Suppressor macrophage treated with lipopolysaccharide for 4 hours (primary cell): ENCODE measurements at regions not wholly inside any gene's neighbourhood (a gene's known extent, or its start where the extent isn't known, plus 50 kb on each side); places are given as distances from the start of the nearest gene placed in this dataset.

Source experiments
- DNase-seq: peaks from one replicate; pipeline ENCODE4 v3.0.0-alpha.2; 2020

GRCh38 chr1:218728898-218729565 is 383.9 kb downstream of the TGFB2 start:
- no peak for DNase-seq

- no peak for DNase-seq
Observed at GRCh38 chr1:218735436-218736032, 390.4 kb downstream of the TGFB2 start.

- no peak for DNase-seq
Observed at GRCh38 chr1:218739426-218739825, 394.3 kb downstream of the TGFB2 start.

GRCh38 chr1:218741852-218742251 is 396.7 kb downstream of the TGFB2 start:
- DNase-seq: no peak

- no peak for DNase-seq
Observed at GRCh38 chr1:218742467-218743262, 397.5 kb downstream of the TGFB2 start.

GRCh38 chr1:218743861-218744505 is 398.8 kb downstream of the TGFB2 start:
- no peak for DNase-seq

GRCh38 chr1:218748071-218748470 is 402.9 kb downstream of the TGFB2 start:
- no peak for DNase-seq

GRCh38 chr1:218750216-218750970 is 405.3 kb downstream of the TGFB2 start:
- DNase-seq: no peak

GRCh38 chr1:218751208-218751948 is 406.2 kb downstream of the TGFB2 start:
- no peak for DNase-seq

- DNase-seq: no peak
Observed at GRCh38 chr1:218752126-218752525, 407.0 kb downstream of the TGFB2 start.

- DNase-seq: no peak
Observed at GRCh38 chr1:218754477-218754876, 409.3 kb downstream of the TGFB2 start.

- DNase-seq: no peak
Observed at GRCh38 chr1:218755128-218755527, 410.0 kb downstream of the TGFB2 start.

GRCh38 chr1:218759795-218760194 is 413.9 kb upstream of the LYPLAL1 start:
- no peak for DNase-seq

GRCh38 chr1:218760601-218761570 is 412.8 kb upstream of the LYPLAL1 start:
- DNase-seq: no peak

- DNase-seq: no peak
Observed at GRCh38 chr1:218763538-218763937, 410.1 kb upstream of the LYPLAL1 start.

- no peak for DNase-seq
Observed at GRCh38 chr1:218765753-218766152, 407.9 kb upstream of the LYPLAL1 start.

GRCh38 chr1:218771931-218772330 is 401.7 kb upstream of the LYPLAL1 start:
- DNase-seq: no peak

- DNase-seq: no peak
Observed at GRCh38 chr1:218772575-218772974, 401.1 kb upstream of the LYPLAL1 start.

GRCh38 chr1:218775501-218776021 is 398.1 kb upstream of the LYPLAL1 start:
- DNase-seq: no peak
